GM06990 (cell line): ENCODE measurements at regions not wholly inside any gene's neighbourhood (a gene's known extent, or its start where the extent isn't known, plus 50 kb on each side); places are given as distances from the start of the nearest gene placed in this dataset.

Experiments
- DNase-seq: peaks from one replicate; pipeline ENCODE4 v3.0.0-alpha.2; 2011; ENCODE audit not compliant: insufficient read length; ENCODE audit errors: extremely low read depth
- H3K27me3 ChIP-seq: replicated peaks from 2 replicates; pipeline ENCODE4 v1.6.0; 2011; ENCODE audit warnings: low read length; ENCODE audit not compliant: control insufficient read depth, insufficient read depth
- H3K36me3 ChIP-seq: 2 replicates; pipeline ENCODE4 v1.5.1; 2011; ENCODE audit warnings: low read length; ENCODE audit not compliant: control insufficient read depth, insufficient read depth
- H3K4me3 ChIP-seq: replicated peaks from 2 replicates; pipeline ENCODE4 v1.5.1; 2011; ENCODE audit warnings: low read depth, mild to moderate bottlenecking, control low read depth, low read length
- TF ChIP-seq, protein P1 (sequence below): IDR thresholded peaks from 2 replicates; pipeline ENCODE4 v1.5.1; 2011; ENCODE audit warnings: low read length, control low read depth, mild to moderate bottlenecking, inconsistent platforms; ENCODE audit not compliant: insufficient read depth, poor library complexity, severe bottlenecking

DNA sequence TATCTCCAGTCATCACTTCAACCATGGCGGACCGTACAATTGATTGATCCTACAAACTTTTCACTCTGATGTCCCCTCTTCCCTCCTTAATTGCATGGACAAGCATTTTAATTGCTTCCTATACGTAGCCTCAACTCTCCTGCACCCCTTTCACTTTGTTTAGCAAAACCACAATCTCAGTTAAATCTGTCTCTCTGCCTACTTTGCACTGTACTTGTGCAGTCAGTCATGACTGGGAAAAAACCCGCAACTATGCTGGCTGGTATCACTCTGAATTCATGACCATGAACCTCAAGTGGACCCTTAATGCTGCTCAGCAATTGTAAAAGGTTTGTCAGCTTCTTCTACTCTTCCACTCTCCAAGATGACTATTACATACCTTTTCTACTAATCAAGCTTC is 51.7 kb upstream of the AFF2 start:
- Histone ChIP-seq H3K36me3 (no peaks in the 10 kb centered on the region), H3K4me3 (no peak overlapping the region), H3K27me3 (no peaks in the 10 kb centered on the region)
- TF ChIP-seq, protein P1, sequence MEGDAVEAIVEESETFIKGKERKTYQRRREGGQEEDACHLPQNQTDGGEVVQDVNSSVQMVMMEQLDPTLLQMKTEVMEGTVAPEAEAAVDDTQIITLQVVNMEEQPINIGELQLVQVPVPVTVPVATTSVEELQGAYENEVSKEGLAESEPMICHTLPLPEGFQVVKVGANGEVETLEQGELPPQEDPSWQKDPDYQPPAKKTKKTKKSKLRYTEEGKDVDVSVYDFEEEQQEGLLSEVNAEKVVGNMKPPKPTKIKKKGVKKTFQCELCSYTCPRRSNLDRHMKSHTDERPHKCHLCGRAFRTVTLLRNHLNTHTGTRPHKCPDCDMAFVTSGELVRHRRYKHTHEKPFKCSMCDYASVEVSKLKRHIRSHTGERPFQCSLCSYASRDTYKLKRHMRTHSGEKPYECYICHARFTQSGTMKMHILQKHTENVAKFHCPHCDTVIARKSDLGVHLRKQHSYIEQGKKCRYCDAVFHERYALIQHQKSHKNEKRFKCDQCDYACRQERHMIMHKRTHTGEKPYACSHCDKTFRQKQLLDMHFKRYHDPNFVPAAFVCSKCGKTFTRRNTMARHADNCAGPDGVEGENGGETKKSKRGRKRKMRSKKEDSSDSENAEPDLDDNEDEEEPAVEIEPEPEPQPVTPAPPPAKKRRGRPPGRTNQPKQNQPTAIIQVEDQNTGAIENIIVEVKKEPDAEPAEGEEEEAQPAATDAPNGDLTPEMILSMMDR: no peak
- DNase-seq: peak; percentile 9
